Renal cortical epithelial cell (primary cell): ENCODE measurements at regions not wholly inside any gene's neighbourhood (a gene's known extent, or its start where the extent isn't known, plus 50 kb on each side); places are given as distances from the start of the nearest gene placed in this dataset.
"Not testable (repeated sequence)": the region's sequence is repeated elsewhere in the genome, so short reads cannot be mapped to it uniquely, and the experiment has no call there.

Experiments
- DNase-seq: peaks from one replicate; pipeline ENCODE4 v3.0.0-alpha.2; 2011; ENCODE audit warnings: low read depth

DNA sequence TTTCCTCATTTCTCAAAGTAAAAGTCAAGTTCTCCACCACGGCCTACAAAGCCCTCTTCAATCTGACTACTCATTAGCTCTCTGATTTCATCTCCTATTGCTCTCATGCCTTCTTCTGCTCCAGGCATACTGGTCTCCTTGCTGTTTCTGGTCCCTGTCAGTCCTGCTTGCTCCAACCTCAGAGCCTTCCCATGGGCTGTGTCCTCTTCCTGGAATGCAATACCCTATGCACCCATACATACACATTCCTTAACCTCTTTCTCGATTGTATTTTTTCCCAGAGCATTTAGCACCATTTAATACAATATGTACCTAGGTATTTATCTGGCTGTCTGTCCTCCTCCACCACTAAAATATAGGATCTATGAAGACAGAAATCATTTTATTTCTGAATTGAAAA is 385.2 kb downstream of the GASK1B start:
- DNase-seq = no peak

DNA sequence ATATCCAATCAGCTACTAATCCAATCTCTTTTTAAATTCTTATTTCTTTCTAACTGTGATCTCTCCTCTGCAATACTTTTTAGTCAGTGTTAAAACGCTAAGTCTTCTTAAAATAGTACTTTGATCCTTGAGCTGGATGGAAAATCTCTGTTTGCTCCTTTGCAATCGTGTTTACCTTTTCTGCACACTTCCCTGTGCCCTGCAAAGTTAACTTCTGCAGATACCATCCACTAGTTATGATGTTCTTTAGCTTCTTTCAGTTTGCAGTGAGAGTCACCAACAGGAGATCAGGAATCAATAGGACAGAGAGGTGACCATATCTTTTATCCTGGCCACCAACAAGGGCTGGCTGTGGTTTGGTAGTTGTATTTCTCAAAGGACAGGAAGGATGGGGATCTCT is 391.5 kb downstream of the GASK1B start:
- no peak for DNase-seq

DNA sequence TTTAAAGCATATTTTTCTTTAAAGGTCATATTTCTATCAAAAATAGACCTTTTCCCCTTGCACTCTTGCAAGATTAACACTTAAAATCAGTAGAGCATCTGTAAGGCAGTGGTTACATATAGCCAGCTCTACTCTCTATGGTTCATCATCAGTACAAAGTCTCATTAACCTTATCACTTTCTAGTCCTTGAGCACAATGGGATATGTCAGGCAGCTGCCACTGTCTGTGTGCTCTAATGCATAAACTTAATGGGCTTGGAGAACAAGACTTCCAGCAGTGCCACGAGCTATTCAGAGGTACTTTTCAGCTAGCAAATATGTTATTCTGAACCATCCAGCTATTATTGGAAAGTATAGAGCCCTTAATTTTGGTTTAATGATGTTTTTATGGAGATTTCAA is 393.7 kb downstream of the GASK1B start:
- DNase-seq = no peak

DNA sequence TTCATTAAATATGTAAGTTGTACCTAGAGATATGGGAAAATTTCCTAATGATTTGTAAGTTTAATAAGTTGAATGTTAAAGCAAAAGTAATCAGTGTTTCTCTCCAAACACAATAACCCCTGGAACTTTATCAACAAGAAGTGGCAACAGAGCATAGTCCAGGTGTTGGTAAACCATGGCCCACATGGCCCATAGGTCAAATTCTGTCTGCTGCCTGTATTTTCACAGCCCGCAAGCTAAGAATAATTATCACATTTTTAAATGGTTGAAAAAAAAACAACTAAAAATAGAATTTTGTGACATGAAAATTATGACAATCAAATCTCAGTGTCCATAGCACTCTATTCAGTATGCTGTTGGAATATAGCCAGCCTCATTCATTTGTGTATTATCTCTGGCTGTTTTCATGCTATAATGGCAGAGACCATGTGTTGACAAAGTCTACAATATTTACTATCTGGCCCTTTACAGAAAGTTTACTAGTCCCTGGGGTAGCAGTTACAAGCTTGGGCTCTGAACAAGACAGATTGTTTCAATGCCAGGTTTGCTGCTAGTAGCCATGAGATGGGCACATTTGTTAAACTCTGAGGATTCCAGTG is 395.8 kb downstream of the GASK1B start:
- no peak for DNase-seq

DNA sequence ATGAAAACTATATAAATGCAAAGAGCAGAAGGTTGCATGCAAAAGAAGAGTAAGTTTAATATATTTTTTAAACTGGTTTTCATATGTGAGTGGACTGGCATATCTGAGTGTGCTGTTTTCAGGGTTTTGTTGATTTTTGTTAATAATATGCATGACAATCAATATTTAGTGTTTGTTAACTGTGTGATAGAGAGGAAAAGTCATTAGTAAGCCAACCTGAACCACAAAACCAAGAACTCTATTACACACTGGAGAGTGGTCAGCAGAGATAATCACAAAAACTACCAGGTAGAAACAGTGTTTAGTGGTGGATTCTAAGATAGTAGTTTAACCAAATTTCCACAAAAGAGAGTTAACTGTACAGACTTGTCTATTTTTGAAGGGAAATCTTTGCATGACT is 396.9 kb downstream of the GASK1B start:
- no peak for DNase-seq

DNA sequence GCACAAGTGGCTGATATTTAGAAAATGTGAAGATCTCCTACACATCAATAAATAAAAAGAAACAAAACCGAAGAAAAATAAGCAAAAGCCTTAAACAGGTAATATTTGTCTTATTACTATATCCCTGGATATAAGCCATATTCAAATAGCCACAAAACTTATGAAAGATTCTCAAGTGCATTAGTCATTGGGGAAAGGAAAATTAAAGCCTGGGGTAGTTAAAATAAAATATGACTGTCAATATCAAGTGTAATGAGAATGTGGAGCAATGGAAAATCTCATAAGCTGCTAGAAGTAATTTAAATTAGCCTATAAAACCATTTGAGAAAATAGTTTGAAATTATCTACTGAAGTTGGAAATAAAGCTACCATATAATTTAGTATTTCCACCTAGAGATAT is 399.9 kb downstream of the GASK1B start:
- no peak for DNase-seq

DNA sequence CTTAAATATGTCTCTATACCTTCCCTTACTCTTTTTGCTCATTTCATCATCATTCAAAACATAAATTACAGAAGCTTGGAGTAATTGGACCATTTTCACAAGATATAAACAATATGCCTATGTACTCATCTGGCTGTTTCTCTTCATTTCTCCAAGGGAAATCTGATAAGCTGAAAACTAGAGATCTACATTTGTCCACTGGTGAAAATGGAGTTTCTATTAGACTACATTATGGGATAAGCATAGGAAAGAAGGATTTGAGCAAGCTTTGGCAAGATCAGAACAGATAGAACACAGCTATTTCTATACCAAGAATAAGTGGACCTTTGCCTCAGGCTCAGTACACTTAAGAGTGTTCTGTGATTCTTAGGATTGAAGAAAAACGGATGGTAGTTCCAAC is 404.4 kb downstream of the GASK1B start:
- no peak for DNase-seq

DNA sequence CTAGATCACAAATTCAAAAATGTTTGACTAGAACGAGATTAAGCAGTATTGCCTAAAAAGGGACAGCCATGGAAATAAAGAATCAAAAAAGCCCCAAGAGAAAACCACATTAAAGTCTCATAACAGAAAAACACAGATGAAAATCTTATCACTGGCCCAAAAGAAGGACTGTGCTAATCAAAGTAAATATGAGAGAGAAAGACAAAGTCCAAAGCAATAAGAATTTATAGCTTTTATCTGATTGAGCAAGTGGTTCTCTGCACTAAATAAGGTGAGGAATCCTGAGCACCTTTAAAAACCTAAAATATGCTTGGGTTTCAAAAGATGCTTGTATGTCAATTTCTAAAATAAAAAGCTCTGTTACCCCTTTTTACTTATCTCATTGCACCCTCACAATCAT is 409.3 kb downstream of the GASK1B start:
- DNase-seq = no peak

DNA sequence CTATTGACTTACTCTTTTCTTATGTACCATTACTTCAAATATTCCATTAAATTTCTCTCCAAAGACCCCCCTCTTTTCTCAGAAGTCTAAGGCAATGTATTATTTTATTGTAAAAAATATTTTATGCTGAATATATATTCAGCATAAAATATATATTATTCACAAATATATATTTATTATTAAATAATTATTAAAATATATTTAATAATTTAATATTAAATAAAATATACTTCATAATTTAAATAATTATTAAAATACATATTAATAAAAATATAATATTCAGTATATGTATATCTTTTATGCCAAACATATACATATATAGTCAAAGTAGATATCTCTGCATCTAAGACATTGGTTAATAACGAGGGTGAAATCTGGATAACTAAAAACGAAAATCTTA is 418.4 kb downstream of the GASK1B start:
- DNase-seq = no peak

DNA sequence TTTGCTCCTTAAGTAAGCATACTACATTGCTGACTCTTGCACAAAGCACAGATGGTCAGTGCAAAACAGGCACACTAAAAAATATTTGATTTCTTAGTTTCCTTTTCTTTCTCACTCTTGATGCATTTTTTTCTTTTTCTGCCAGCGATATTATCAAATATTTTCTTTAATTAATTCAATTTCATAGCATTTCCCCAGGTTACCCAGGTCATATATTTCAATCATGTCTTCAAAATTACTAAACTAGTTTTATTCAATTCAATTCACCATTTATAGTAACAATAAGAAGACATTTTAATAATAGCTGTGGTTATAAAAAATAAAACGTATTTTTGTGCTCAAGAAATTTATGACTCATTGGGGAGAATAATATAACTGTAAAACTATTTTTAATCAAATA is 421.2 kb downstream of the GASK1B start:
- no peak for DNase-seq

DNA sequence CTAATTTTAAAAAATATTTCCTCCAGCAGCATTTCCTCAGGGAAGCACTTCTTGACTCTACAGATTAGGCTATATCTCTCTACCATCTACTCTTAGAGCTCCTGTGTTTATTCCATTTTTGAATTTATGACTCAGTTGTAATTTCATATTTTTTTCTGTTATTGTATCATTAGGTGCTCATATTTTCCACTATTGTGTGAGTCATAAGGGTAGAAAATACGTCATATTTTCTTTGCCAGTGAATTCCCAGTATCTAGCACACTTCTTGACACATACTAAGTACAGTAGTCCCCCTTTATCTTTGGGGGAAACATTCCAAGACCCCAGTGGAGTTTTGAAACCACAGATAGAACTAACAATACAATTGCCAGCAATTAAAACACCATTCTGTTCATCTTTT is 431.2 kb downstream of the GASK1B start:
- DNase-seq = no peak

DNA sequence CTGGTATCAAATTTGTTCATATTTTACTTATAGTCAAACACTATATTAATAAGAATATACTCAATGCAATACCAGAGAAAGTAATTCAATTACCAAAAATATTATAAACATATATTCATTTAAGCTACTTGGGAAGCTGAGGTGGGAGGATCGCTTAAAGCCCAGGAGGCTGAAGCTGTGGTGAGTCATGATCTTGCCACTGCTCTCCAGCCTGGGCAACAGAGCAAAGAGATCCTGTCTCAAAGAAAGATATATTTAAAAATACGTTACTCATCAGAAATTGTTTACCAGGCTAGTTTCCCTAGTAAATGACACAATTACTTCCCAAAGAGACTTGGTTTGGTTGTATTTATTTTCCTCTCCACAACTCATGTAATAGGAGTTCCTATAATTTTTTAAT is 433.6 kb downstream of the GASK1B start:
- peak; percentile 46 for DNase-seq

DNA sequence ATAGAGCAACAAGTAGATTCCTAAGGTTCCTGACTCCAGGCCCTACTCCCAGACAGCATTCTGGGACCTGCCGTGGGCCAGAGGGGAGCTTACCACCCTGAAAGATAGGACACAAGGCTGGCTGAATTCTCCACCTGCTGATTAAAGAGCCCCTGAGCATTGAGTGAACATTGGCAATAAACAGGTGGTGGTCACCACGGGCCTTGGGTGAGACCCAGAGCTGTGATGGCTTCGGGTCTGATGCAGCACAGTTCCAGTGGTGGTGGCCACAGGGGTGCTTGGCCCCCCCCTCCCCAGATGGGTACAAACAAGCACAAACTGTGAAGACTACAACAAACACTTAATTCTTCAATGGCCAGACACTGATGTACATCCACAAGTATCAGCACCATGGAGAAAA is 444.6 kb downstream of the GASK1B start:
- DNase-seq = no peak

DNA sequence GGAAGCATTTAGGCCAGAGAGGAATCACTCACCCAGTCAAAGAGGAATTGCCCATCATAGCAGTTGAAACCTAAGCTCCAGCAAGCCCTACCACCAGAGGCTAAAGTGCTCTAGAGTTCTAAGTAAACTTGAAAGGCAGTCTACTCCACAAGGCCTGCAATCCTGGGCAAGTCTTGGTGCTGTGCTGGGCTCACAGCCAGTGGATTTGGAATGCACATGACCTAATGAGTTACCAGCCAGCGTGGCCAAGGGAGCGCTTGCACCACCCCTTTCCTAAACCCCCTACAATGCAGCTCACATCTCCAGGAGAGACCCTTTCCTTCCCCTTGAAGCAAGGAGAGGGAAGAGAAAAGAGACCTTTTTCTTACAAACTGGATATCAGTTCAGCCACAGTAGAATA is 445.7 kb downstream of the GASK1B start:
- no peak for DNase-seq

DNA sequence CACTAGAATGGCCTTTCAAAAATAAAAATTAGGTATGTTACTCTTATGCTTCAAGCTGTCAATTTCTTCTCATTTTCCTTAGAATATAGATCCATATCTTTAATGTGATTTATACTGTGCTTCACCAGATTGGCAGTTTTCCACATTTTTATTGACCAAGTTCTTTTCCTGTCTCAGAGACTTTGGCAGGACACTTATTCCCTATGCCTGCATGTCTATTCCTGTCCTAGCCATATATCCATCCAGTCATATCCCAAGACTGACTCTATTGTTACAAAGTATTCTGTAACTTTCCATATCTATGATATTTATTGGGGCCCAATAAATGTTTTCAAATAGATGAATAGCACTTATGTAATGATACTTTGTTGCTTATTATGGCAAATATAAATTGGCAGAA is 450.7 kb downstream of the GASK1B start:
- DNase-seq = no peak

DNA sequence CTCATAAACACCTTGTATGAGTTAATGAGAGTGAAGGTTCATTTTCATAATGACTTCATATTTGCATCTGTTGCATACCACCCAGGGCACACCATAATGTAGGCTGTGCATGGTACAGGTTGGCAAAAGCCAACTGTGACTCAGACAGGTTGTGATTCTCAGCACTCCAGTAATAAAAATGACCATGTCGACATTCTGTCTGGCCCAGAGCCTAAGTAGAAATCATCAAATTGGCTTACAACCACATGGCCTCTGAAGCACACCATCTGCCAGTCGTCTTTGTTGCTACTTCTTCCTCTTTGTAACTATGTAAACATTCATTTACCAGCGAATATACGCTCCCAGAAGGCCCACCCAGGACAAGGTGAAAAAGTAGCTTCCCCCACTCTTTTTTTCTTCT is 459.5 kb downstream of the GASK1B start:
- peak; percentile 9 for DNase-seq

DNA sequence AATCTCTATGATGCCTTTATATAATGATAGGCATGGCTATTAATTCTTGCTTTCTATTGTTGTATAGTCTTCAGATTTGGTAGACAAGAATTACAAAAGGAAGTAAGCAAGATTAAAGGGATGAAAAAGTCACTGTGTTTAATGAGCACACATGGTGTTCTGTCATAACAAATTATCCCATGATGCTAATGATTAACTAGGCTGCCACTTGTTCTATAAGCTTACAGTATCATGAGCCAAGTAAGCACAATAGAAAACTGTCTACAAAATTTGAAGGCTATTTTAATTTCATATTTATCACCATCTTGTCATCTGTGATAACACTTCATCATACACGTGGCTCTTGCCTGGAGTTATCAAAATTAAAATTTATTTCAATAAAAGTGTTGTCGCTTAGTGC is 466.7 kb downstream of the GASK1B start:
- DNase-seq = no peak

DNA sequence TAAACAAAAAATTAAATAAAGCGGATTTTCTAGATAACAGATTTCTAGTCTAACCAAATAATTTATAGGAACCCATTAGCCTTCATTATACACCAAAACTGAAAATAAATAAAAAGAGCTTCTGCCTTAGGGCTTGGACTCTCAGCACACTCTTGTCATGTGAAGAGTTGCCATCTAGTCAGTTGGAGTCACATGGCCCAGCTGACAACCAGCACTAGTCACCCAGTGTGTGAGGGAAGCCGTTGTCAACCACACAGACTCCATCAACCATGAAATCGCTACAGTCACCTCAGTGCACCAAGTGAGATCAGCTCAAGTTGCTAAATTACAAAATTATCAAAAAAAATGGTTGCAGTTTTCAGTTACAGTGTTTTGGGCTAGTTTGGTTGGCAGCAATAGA is 470.0 kb downstream of the GASK1B start:
- no peak for DNase-seq

DNA sequence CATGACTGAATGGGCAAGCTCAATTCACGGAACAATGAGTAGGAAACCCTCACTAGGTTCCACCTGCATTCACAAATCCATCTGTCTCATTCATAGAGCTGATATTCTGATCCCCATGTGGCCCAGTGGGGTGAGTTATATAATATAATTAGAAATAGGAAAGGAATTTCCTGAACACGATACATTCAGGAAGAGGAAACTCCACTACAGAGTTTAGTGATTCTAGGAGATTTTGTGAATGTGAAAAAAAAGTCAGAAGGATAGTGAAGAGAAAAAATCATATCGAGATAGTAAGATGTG is 471.2 kb downstream of the GASK1B start:
- DNase-seq = no peak

DNA sequence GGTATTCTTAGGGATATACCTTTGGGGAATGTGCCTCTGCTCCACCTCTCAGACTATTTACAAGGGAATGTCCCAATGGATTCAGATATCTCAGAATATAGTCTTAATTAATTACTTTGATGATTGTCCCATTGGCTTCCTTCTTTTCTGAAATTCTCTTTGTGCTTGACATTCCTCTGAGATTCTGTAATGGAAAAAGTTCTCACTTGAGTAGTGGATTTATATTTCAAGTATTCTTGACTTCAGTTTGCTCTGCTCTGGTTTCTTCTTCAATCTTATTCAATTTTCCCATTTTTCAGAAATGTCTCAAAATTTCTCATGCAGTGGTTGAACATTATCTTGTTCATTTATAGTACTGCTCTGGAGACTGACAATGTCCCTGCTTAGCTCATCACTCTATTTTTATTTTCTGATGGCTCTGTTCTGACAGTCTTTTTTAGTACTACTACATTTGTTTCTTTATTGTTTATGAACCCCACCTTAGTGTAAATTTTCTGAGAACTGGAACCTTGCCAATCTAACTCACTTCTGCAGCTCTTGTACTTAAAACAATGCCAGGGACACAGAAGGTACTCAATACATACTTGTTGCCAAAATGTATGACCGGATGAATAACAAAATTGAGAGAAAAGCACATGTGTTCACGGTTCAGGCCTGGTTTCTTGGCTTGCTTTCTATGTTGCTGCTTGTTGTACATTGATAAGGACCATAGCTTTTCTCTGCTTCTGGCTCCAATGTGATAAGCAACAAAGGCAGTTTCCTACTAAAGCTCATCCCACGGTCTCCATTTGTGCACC is 471.7 kb downstream of the GASK1B start:
- no peak for DNase-seq

DNA sequence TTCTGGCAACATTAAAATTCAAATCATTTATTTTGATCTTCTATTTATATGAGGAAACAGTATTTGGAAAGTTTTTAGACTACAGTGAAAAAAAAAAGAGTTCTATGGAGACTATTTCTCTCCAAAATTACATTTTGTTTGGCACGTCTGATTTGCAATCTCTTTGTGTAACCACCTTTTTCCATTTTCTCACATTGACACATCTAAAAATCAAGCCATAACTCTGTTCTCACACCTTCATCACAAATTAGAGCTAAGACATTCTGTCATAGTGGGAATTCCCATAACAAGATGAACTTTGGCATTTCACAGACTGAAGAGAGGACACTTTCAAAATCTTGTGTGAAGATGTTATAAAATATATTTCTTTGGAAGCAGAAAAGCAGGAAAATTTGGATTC is 468.9 kb downstream of the GRIA2 start:
- no peak for DNase-seq

DNA sequence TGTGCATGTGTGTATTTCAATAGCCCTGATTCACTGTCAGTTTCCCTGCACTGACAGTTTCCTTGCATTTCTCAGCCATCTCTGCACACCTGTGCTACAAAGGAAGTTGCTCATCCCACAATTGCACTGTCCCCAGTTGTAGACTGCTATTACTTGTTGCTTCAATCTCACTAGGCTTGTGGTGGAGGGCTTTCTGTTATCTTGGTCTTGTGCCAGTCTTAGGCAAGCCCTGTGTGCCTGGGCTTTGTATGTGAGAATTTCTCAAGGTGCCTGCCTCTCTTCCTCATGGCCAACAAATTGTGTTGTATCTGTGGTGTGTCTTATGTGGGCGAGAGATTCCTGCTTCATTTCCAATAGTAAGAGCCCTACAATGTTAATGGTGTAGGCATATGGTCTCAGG is 467.4 kb downstream of the GRIA2 start:
- DNase-seq = no peak

DNA sequence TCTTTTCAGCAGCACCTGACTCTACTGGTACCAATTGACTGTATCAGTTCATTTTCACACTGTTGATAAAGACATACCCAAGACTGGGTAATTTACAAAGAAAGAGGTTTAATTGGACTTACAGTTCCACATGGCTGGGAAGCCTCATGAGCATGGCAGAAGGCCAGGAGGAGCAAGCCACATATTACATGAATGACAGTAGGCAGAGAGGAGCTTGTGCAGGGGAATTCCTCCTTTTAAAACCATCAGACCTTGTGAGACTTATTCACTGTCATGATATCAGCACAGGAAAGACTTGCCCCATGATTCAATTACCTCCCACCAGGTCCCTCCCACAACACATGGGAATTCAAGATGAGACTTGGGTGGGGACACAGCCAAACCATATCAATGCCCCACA is 458.8 kb downstream of the GRIA2 start:
- not testable (repeated sequence) for DNase-seq

DNA sequence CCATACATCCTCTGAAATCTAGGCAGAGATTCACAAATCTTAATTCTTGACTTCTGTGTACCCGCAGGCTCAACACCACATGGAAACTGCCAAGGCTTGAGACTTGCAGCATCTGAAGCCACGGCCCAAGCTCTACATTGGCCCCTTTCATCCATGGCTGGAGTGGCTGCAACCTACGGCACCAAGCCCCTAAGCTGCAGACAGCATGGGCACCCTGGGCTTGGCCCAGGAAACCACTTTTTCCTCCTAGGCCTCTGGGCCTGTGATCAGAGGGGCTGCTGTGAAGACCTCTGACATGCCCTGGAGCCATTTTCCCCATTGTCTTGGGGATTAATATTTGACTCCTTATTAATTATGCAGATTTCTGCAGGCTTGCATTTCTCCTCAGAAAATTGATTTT is 457.9 kb downstream of the GRIA2 start:
- DNase-seq = no peak
